Hematopoietic multipotent progenitor cell treated with erythropoietin and hydrocortisone succinate and interleukin-3 and kit ligand, for 17 days (in vitro differentiated cells): ENCODE measurements at regions not wholly inside any gene's neighbourhood (a gene's known extent, or its start where the extent isn't known, plus 50 kb on each side); places are given as distances from the start of the nearest gene placed in this dataset.
"Not testable (repeated sequence)": the region's sequence is repeated elsewhere in the genome, so short reads cannot be mapped to it uniquely, and the experiment has no call there.

Source experiments
- DNase-seq: peaks from one replicate; pipeline ENCODE4 v3.0.0-alpha.2; 2015; ENCODE audit warnings: low spot score

GRCh38 chr21:14903172-14903865 is 161.5 kb downstream of the NRIP1 start:
- DNase-seq = no peak

DNA sequence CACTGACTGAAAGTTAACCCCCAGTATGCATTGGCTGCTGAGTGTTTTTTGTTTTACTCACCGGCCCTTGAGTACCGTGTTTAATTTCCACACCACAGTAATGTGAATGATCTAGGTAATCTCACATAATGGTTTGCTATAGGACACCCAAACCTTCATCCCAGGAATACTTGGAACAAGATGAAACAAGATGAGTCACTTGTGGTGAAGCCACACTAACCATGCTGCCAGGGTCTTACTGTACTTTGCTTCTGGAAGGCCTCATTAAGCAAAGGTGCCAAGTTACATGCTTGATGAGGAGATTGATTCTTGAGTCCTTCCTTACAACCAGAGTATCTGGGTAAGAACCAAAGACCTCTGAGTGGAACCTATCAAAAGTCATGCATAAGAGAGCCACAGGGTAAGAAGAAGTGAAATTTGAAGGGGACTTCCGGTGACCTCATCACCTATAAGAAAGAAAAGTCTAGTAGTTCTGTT is 163.3 kb downstream of the NRIP1 start:
- no peak for DNase-seq

DNA sequence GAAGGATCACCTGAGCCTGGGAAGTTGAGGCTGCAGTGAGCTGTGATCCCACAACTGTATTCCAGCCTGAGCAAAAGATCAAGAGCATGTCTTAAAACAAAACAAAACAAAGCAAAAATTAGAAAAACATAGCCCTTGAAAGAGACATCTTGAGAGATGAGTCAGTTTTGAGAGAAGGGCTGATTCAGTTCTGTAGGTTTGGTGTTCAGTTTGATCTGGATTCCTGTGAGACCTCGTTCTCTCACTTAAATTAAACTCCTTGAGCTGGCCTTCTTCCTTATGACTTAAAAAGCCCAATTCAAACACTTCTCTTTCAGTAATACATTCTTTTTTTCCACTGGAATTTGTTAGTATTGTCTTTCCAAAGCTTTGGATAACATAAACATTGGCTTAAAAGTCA is 164.2 kb downstream of the NRIP1 start:
- no peak for DNase-seq

GRCh38 chr21:14900058-14900457 is 164.7 kb downstream of the NRIP1 start:
- DNase-seq = no peak

- no peak for DNase-seq
Observed at GRCh38 chr21:14895792-14896191, 169.0 kb downstream of the NRIP1 start.

- no peak for DNase-seq
Observed at GRCh38 chr21:14890141-14890540, 174.7 kb downstream of the NRIP1 start.

DNA sequence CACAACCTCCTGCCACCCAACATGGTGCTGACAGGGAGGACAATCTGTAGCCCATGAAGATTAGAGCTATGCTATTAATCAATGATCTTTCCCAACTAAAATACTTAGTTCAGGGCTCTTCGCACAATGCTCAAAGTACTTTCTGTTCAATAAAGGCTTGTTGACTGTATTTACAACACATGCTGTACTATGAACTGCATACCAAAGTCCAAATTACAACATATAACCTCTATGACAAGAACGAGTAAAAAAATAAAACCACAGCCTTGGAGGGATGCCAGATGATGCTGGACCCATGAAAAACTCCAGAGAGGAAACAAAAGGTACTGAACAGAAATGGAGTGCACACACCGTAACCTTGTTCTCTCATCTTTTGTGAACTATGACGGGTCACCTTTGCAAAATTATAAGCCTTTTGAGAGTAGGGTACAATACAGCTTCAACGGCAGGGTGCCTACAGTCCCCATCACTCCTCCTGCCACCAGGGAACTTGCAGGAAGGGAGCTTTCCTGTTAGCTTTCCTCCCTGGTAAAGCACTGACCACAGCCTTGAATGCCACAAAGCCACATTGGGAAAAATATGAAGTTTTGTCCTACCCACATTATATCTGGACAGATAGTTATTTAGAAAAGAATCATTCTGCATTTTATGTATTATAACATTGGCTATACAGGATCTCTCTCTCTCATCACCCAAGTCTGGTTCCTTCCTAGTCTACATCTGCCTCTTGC is 175.6 kb downstream of the NRIP1 start:
- DNase-seq = no peak

- no peak for DNase-seq
Observed at GRCh38 chr21:14888202-14888601, 176.6 kb downstream of the NRIP1 start.

DNA sequence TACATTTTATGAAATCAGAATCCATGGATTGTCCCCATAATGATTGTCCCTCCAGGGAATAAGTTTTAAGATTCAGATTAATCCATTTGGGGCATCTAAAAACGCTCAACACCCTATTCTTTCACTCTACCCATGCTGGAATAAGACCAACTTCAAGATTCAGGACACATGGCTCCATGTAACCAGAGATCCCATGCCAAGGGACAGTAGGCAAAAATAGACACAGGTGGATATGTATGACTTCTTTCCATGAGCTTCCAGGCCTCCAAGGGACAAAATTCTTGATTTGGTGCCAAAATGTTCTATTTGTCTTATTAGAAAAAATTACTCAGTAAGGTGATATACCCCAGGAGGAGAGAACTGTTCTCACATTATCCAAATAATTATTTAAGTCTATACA is 178.8 kb downstream of the NRIP1 start:
- DNase-seq = no peak

DNA sequence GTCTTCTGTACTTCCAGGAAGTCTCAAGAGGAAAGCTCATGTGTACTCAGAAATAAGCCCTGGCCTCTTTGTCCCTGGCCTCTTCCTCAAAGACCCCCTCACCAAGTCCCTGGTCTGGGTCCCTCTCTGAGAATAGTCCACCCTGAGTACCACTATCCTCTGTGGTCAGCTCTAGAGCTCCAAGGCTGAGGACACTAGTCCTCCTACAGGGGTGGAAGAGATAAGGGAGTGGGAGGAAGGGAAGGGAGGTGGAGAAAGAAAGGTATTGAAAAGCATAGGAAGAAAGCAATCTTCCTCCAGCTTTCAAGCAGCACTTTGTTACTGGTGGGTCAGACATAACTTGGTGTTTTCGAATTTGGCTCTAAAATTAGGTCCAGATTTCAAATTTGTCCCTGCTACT is 181.4 kb downstream of the NRIP1 start:
- no peak for DNase-seq

GRCh38 chr21:14882545-14882944 is 182.3 kb downstream of the NRIP1 start:
- DNase-seq = not testable (repeated sequence)

DNA sequence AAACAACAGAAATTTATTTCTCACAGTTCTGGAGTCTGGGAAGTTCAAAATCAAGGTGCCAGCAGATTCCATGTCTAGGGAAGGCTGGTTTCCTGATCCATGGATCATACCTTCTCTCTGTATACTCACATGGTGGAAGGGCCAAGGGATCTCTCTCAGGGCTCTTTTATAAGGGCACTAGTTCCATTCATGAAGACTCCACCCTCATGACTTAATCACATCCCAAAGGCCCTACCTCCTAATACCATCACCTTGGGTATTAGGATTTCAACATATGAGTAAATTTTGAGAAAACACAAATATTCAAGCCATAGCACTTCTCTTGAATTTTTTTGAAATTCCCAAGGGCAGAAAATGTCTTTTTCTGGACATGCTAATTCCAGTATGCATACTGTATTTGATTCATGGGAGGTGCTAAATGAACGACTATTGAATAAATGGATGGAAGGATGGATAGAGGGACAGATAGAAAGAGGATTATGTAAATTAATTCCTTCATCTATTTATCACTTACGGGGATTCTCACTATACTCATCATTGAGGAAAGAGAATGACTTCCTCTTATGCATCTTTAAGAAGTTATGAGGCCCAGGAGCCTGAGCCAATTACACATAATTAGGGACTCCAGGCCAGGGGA is 182.8 kb downstream of the NRIP1 start:
- no peak for DNase-seq

DNA sequence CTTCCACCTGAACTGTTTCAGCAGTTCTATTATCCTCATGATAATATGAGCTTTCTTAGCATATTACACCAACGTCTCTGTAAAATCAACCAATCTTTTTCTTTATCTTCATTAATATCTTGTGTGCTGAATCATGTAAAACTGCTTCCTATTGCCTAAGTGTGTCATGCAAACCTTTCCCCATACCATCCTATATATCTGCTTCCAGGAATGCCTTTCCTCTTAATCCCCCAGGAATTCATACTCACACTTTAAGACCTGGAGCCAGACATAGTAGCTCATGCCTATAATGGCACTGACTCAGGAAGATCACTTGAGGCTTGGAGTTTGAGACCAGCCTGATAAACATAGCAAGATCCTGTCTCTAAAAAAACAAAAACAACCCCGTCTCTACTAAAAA is 183.9 kb downstream of the NRIP1 start:
- DNase-seq = no peak

DNA sequence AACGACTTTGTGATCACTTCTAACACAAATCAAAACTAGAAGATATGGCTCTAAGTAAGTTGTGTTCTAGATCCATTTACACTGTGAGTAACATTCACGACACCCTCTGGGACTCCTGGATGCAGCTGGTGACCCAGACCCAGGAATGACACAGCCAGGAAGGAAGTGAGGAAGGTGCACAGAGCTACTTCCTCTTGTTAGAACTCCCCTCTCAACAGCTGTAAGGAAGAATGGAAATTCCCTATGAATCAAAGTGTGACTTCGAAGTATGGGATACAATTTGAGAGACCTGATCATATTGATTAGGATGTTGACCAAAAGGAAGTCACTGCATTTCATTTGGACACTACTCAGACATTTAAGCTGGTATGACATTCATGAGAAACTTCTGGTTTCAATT is 185.3 kb downstream of the NRIP1 start:
- DNase-seq = no peak

DNA sequence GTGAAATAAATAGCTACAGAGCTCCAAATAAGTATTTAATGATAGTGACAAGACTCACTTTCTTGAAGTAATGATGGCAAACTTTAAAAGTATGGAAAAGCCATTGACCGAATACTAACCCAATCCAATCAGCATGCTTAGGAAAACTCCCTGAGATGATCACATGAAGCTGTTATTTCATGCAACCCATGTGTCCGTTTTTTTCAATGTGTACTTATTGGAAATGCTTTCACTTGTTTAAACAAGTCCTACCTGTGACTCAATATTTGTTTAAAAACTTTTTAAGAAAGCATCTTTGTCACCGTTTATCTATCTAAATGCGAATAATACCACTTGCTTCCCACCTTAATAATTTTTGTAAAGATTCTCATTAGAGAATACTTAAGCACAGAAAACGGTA is 185.8 kb downstream of the NRIP1 start:
- no peak for DNase-seq

- no peak for DNase-seq
Observed at GRCh38 chr21:14877581-14878228, 187.1 kb downstream of the NRIP1 start.

- DNase-seq = no peak
Observed at GRCh38 chr21:14876524-14876840, 188.3 kb downstream of the NRIP1 start.

DNA sequence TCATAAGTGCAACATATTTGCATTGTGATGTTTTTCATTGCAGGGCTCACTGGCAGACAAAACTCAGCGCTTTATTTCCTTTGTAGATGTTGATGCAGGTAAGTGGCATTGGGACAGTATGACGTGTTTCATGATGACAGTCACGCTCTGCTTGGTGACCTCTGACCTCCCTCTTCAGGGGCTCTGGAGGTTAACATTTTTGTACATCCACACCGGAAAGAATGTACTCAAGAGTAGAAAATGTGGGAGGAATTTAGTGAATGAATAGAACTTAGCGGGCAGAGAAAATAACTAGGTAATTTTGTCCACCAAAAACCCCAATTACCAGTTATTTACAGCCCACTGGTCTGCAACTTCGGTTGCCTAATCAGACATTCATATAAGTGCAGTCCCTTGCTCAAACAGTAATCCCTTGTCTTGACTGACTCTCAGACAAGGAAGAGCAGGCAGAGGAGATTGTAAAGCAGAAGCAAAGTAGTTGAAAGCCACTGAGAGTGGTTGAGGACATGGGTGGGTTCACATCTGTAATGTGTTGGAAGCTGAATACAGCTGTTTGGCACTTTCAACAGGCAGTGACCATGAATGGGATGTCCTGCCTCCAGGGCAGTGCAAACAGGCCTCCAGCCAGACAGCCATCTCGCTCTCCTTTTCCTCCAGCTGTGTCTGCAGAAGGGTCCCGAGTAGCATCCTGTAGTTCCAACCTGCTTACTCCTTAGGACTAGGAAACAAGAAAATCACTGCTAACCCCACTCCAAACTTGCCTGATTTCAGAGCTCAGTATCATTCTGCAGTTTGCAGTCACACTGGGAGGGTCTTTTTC is 188.9 kb downstream of the NRIP1 start:
- DNase-seq = no peak

DNA sequence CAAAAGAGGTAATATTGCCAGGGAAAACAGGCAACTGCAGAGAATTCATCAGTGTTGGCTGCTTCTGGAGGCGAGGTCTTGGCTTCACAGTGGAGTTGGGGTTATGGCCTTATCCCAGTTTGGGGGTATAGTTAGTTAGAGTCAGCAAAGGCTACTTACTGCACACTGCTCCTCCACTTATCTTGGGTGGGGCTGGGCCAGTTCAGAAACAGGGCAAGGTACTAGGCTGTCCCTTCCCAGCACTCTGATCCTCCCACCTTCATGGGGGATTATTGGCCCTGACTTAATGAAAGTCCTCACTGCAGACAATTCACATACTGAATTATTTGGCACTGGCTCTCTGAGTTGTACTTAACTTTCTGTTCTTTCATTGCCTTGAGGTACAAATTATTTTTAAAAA is 189.6 kb downstream of the NRIP1 start:
- no peak for DNase-seq

DNA sequence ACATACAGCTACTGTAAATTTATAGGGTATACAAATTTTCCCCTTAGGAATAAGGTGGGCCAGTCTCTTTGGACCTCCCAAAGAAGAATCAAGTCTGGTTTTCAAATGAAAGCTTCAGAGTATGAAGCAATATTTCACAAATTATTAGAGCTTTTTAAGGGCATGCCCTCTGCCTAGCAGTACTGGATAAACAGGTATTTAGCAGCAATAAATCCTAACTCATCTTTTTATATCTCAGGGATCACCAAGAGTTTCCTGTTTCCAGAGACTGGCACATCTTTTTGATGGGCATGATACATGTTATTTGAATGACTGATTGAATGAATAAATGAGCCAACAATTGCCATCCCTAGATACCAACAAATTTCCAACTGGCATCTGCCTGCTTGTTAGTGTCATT is 190.4 kb downstream of the NRIP1 start:
- no peak for DNase-seq

- DNase-seq = no peak
Observed at GRCh38 chr21:14871861-14872260, 192.9 kb downstream of the NRIP1 start.

GRCh38 chr21:14870853-14871149 is 194.0 kb downstream of the NRIP1 start:
- no peak for DNase-seq
